Esophagus squamous epithelium (tissue), 4 donors: ENCODE measurements at regions not wholly inside any gene's neighbourhood (a gene's known extent, or its start where the extent isn't known, plus 50 kb on each side); places are given as distances from the start of the nearest gene placed in this dataset.

Experiments used
- POLR2A ChIP-seq, 4 donors: fragments of 450-650 bp; IDR thresholded peaks; one replicate each; pipeline ENCODE4 v1.6.1; 2017; ENCODE audit warnings: antibody characterized with exemption in 4 of 4, mild to moderate bottlenecking in 4 of 4, moderate library complexity in 3 of 4
- TF ChIP-seq, protein P1 (sequence below), 6 experiments: fragments of 450-650 bp in 4 of 6; fragments of 200-600 bp in 2 of 6; sonication (generic) in 2 of 6; IDR thresholded peaks; one replicate each; pipeline ENCODE4 v1.5.1; 2016 to 2019; ENCODE audit warnings: antibody characterized with exemption in 6 of 6, mild to moderate bottlenecking in 4 of 6, moderate library complexity in 4 of 6

DNA sequence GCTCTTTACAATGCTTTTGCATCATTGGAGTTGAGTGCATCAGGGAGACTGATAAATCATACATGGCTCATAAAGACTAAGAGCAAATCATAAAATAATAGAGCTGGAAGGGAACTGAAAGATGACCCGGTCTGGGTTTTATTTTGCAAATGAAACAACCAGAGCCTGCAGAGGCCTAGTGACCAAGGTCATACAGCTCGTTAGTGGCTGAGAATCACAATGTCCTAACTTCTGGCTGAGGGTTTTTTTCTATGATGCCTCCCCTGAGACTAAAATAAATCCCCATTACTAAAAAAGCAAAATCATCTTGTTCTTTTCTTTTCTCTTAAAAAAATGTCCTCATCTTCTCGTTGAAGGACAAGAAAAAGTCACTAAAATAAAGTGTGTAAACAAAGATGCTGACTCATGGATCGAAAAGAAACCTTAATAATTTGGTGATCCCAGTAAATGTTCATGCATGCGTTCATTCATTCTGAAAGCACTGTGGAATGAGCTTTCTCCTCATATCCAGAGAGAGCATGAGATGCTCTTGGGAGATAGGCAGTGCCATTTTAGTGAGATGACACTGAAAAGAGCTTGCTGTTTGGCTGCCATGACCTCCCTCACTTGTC lies 107.8 kb upstream of the PHYHIPL start:
- no peak for TF ChIP-seq POLR2A (IDR thresholded peaks at IDR 0.05)
- TF ChIP-seq, protein P1, sequence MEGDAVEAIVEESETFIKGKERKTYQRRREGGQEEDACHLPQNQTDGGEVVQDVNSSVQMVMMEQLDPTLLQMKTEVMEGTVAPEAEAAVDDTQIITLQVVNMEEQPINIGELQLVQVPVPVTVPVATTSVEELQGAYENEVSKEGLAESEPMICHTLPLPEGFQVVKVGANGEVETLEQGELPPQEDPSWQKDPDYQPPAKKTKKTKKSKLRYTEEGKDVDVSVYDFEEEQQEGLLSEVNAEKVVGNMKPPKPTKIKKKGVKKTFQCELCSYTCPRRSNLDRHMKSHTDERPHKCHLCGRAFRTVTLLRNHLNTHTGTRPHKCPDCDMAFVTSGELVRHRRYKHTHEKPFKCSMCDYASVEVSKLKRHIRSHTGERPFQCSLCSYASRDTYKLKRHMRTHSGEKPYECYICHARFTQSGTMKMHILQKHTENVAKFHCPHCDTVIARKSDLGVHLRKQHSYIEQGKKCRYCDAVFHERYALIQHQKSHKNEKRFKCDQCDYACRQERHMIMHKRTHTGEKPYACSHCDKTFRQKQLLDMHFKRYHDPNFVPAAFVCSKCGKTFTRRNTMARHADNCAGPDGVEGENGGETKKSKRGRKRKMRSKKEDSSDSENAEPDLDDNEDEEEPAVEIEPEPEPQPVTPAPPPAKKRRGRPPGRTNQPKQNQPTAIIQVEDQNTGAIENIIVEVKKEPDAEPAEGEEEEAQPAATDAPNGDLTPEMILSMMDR (IDR thresholded peaks at IDR 0.05) = no peak
